Small intestine (tissue), 7 donors: ENCODE measurements at regions not wholly inside any gene's neighbourhood (a gene's known extent, or its start where the extent isn't known, plus 50 kb on each side); places are given as distances from the start of the nearest gene placed in this dataset.

Experiments
- DNase-seq, 2 donors: peaks; one replicate each; pipeline versions ENCODE4 v3.0.0 to v3.0.0-alpha.2; 2013
- FAIRE-seq: peaks from 2 replicates; lab custom pipeline; 2012; peaks lifted over from hg19 to GRCh38; lab: Jason Lieb, UNC
- H3K27ac ChIP-seq, 3 donors: one replicate each; pipeline ENCODE4 v1.5.1; 2013; ENCODE audit warnings: low read length in 2 of 3, mild to moderate bottlenecking in 2 of 3, control low read depth in 1 of 3, inconsistent platforms in 1 of 3, low read depth in 1 of 3, moderate library complexity in 1 of 3
- H3K27me3 ChIP-seq, 3 donors: one replicate each; pipeline ENCODE4 v1.6.1; 2013; ENCODE audit warnings: low read length in 3 of 3, inconsistent platforms in 1 of 3; ENCODE audit not compliant: control insufficient read depth in 3 of 3, insufficient read depth in 3 of 3
- H3K36me3 ChIP-seq, 3 donors: one replicate each; pipeline ENCODE4 v1.6.1; 2013; ENCODE audit warnings: low read length in 3 of 3, inconsistent platforms in 1 of 3, low read depth in 1 of 3, mild to moderate bottlenecking in 1 of 3, moderate library complexity in 1 of 3; ENCODE audit not compliant: control insufficient read depth in 3 of 3, insufficient read depth in 2 of 3
- H3K4me1 ChIP-seq, 3 donors: one replicate each; pipeline ENCODE4 v1.6.1; 2013; ENCODE audit warnings: low read length in 2 of 3, inconsistent platforms in 1 of 3, low read depth in 1 of 3, mild to moderate bottlenecking in 1 of 3, moderate library complexity in 1 of 3; ENCODE audit not compliant: control insufficient read depth in 3 of 3, insufficient read depth in 2 of 3
- H3K4me3 ChIP-seq, 3 donors: one replicate each; pipeline ENCODE4 v1.5.1; 2013; ENCODE audit warnings: low read length in 3 of 3, control low read depth in 1 of 3, inconsistent platforms in 1 of 3, low read depth in 1 of 3, mild to moderate bottlenecking in 1 of 3, moderate library complexity in 1 of 3
- H3K9me3 ChIP-seq, 2 donors: one replicate each; pipeline ENCODE4 v1.6.1; 2013; ENCODE audit warnings: low read depth in 1 of 2, low read length in 1 of 2; ENCODE audit not compliant: control insufficient read depth in 2 of 2, insufficient read depth in 1 of 2
- WGBS, 3 donors: extraction: QIAGEN DNeasy Blood & Tissue Kit; methylation state at CpG; one replicate each; pipeline ENCODE4 v1.1.7; 2013; 5-methylcytosine and 5-hydroxymethylcytosine counted together
- donor health status: healthy with polysubstance abuse.
- donor health status: control.
- donor health status: control.
- donor health status: Bipolar disorder and iron deficiency.
- donor health status: healthy.

DNA sequence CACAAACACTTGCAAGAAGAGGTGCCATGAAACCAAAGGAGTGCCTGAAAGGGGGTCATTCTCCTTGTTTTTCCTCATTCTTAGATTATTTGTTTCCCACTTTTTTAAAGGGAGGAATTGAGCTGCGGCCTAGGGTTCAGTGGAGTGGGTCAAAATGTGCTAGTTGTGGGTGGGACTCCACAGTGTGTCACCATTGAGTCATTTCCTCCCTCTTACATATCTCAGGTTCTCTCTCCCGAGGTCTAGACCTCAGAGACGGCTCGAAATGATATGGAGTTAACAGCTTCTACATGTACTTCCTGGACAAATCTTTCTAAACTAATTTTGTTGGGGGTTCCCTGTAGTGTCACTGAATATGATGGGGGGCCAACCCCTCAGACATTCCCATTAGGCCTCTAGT, 328.4 kb upstream of the SPANXN1 start:
- H3K36me3 ChIP-seq, result no peaks in the 10 kb centered on the region
- 70 to 78% (median 73%) methylated on average over 4 of the region's 4 CpGs for WGBS, 3 donors
- no peaks in the 10 kb centered on the region for H3K4me1 ChIP-seq
- H3K9me3 ChIP-seq, result no peaks in the 10 kb centered on the region
- H3K4me3 ChIP-seq, result no peak overlapping the region
- DNase-seq, result no peak
- no peak for FAIRE-seq
- no peak overlapping the region for H3K27ac ChIP-seq
- H3K27me3 ChIP-seq, result no peaks in the 10 kb centered on the region

- WGBS, 3 donors, result 51 to 64% (median 52%) methylated on average over 3 of the region's 3 CpGs
- FAIRE-seq (no peak), DNase-seq (no peak)
- H3K4me3 ChIP-seq, result no peak overlapping the region
- H3K27me3 ChIP-seq, result no peaks in the 10 kb centered on the region
- no peaks in the 10 kb centered on the region for H3K4me1 ChIP-seq
- H3K36me3 ChIP-seq, result no peaks in the 10 kb centered on the region
- H3K9me3 ChIP-seq, result peaks cover under 1 to 1% of the 10 kb centered on the region in 2 donors
- H3K27ac ChIP-seq, result no peak overlapping the region
These were observed 300.6 kb upstream of the SPANXN1 start for GRCh38 chrX:144946666-144947065.
